Liver (tissue), 8 donors: ENCODE measurements at regions not wholly inside any gene's neighbourhood (a gene's known extent, or its start where the extent isn't known, plus 50 kb on each side); places are given as distances from the start of the nearest gene placed in this dataset.

ENCODE experiments used
- DNase-seq: peaks from one replicate; pipeline ENCODE4 v3.0.0-alpha.2; 2017; ENCODE audit warnings: low spot score
- H3K27ac ChIP-seq, 2 donors: one replicate each; pipeline ENCODE4 v1.7.0; 2013; ENCODE audit warnings: inconsistent platforms in 2 of 2, low read length in 2 of 2, control low read depth in 1 of 2, low read depth in 1 of 2, mild to moderate bottlenecking in 1 of 2
- H3K27me3 ChIP-seq, 4 donors: one replicate each; pipeline versions ENCODE4 v1.6.1 to v1.7.0; 2013; ENCODE audit warnings: low read length in 3 of 4, inconsistent platforms in 1 of 4, mild to moderate bottlenecking in 1 of 4, moderate library complexity in 1 of 4; ENCODE audit not compliant: control insufficient read depth in 4 of 4, insufficient read depth in 4 of 4
- H3K36me3 ChIP-seq, 4 donors: one replicate each; pipeline versions ENCODE4 v1.6.1 to v1.7.0; 2013; ENCODE audit warnings: low read length in 3 of 4, mild to moderate bottlenecking in 3 of 4, low read depth in 1 of 4, moderate library complexity in 1 of 4; ENCODE audit not compliant: control insufficient read depth in 4 of 4, insufficient read depth in 3 of 4
- H3K4me1 ChIP-seq, 4 donors: one replicate each; pipeline versions ENCODE4 v1.6.1 to v1.7.0; 2013; ENCODE audit warnings: low read length in 3 of 4, mild to moderate bottlenecking in 3 of 4, moderate library complexity in 1 of 4; ENCODE audit not compliant: control insufficient read depth in 4 of 4, insufficient read depth in 4 of 4
- H3K4me3 ChIP-seq, 3 donors: one replicate each; pipeline versions ENCODE4 v1.6.1 to v1.7.0; 2013; ENCODE audit warnings: low read length in 3 of 3, control low read depth in 1 of 3, low read depth in 1 of 3, mild to moderate bottlenecking in 1 of 3
- H3K9ac ChIP-seq, 2 donors: one replicate each; pipeline ENCODE4 v1.7.0; 2013; ENCODE audit warnings: low read length in 2 of 2, mild to moderate bottlenecking in 2 of 2, moderate library complexity in 2 of 2, control low read depth in 1 of 2, low read depth in 1 of 2
- H3K9me3 ChIP-seq, 4 donors: one replicate each; pipeline versions ENCODE4 v1.6.1 to v1.7.0; 2013; ENCODE audit warnings: low read length in 3 of 4; ENCODE audit not compliant: control insufficient read depth in 4 of 4
- ATF3 ChIP-seq: IDR thresholded peaks from 2 replicates; pipeline ENCODE4 v1.6.1; 2016; ENCODE audit warnings: antibody characterized with exemption
- EGR1 ChIP-seq, 2 donors: IDR thresholded peaks; 2 replicates each; pipeline ENCODE4 v1.6.1; 2016 to 2018; ENCODE audit warnings: antibody characterized with exemption in 2 of 2, low read depth in 2 of 2
- FOXA1 ChIP-seq: IDR thresholded peaks from 2 replicates; pipeline ENCODE4 v1.6.1; 2016; ENCODE audit warnings: antibody characterized with exemption
- FOXA2 ChIP-seq: IDR thresholded peaks from 2 replicates; pipeline ENCODE4 v1.6.1; 2016; ENCODE audit warnings: antibody characterized with exemption
- GABPA ChIP-seq, 2 donors: IDR thresholded peaks in 1 of 2; conservative IDR thresholded peaks in 1 of 2; 2 replicates each; pipeline ENCODE4 v1.6.1; 2016; ENCODE audit warnings: antibody characterized with exemption in 2 of 2, mild to moderate bottlenecking in 1 of 2, moderate library complexity in 1 of 2
- HNF4A ChIP-seq, 2 donors: conservative IDR thresholded peaks; 2 replicates each; pipeline ENCODE4 v1.6.1; 2016; ENCODE audit warnings: antibody characterized with exemption in 2 of 2, mild to moderate bottlenecking in 2 of 2
- HNF4G ChIP-seq: IDR thresholded peaks from 2 replicates; pipeline ENCODE4 v1.6.1; 2016; ENCODE audit warnings: antibody characterized with exemption
- JUND ChIP-seq, 2 donors: IDR thresholded peaks; 2 replicates each; pipeline ENCODE4 v1.6.1; 2016; ENCODE audit warnings: antibody characterized with exemption in 2 of 2
- NR2F2 ChIP-seq: IDR thresholded peaks from 2 replicates; pipeline ENCODE4 v1.6.1; 2016; ENCODE audit warnings: antibody characterized with exemption
- RAD21 ChIP-seq, 2 donors: IDR thresholded peaks; 2 replicates each; pipeline ENCODE4 v1.6.1; 2016; ENCODE audit warnings: antibody characterized with exemption in 2 of 2, mild to moderate bottlenecking in 2 of 2
- REST ChIP-seq: IDR thresholded peaks from 2 replicates; pipeline ENCODE4 v1.6.1; 2016; ENCODE audit warnings: antibody characterized with exemption, mild to moderate bottlenecking
- RXRA ChIP-seq, 2 donors: IDR thresholded peaks; 2 replicates each; pipeline ENCODE4 v1.6.1; 2017 to 2018; ENCODE audit warnings: antibody characterized with exemption in 2 of 2, mild to moderate bottlenecking in 1 of 2
- SP1 ChIP-seq: IDR thresholded peaks from 2 replicates; pipeline ENCODE4 v1.6.1; 2018; ENCODE audit warnings: antibody characterized with exemption, mild to moderate bottlenecking
- TAF1 ChIP-seq: conservative IDR thresholded peaks from 2 replicates; pipeline ENCODE4 v1.6.1; 2016; ENCODE audit warnings: antibody characterized with exemption, mild to moderate bottlenecking
- YY1 ChIP-seq: IDR thresholded peaks from 2 replicates; pipeline ENCODE4 v1.6.1; 2016; ENCODE audit warnings: antibody characterized with exemption, mild to moderate bottlenecking
- ZBTB33 ChIP-seq: IDR thresholded peaks from 2 replicates; pipeline ENCODE4 v1.6.1; 2016; ENCODE audit warnings: antibody characterized with exemption
- WGBS: extraction: QIAGEN DNeasy Blood & Tissue Kit; methylation state at CpG from one replicate; pipeline ENCODE4 v1.1.7; 2013; 5-methylcytosine and 5-hydroxymethylcytosine counted together
- TF ChIP-seq, protein P1 (sequence below): fragments of 150-350 bp; IDR thresholded peaks from 2 replicates; pipeline ENCODE4 v1.5.1; 2017; ENCODE audit warnings: improper control_type of control experiment, low read depth, low read length; ENCODE audit not compliant: missing input control
- TF ChIP-seq, protein P2 (sequence below): IDR thresholded peaks from 2 replicates; pipeline ENCODE4 v1.6.1; 2016; ENCODE audit warnings: antibody characterized with exemption
- donor health status: healthy.
- donor health status: healthy.
- donor health status: healthy.
- donor health status: healthy.
- donor health status: healthy.

- Histone ChIP-seq H3K4me3 (no peak overlapping the region), H3K9me3 (no peaks in the 10 kb centered on the region), H3K27ac (no peak overlapping the region), H3K9ac (no peak overlapping the region), H3K36me3 (no peaks in the 10 kb centered on the region), H3K27me3 (peaks cover 0 to 10% (median 0%) of the 10 kb centered on the region in 4 donors), H3K4me1 (no peaks in the 10 kb centered on the region)
- DNase-seq: no peak
- TF ChIP-seq HNF4G (no peak), RXRA (IDR thresholded peaks at IDR 0.05) (no peak), GABPA (IDR thresholded peaks at IDR 0.05 in 1 of 2, conservative IDR thresholded peaks at IDR 0.05 in 1 of 2) (no peak), ZBTB33 (no peak), SP1 (no peak), NR2F2 (no peak), FOXA2 (no peak), EGR1 (IDR thresholded peaks at IDR 0.05; ENCODE audit: low read depth in 2 of 2) (no peak), TAF1 (no peak), FOXA1 (no peak), ATF3 (no peak), JUND (IDR thresholded peaks at IDR 0.05) (no peak), YY1 (no peak), REST (no peak), RAD21 (IDR thresholded peaks at IDR 0.05) (no peak), HNF4A (conservative IDR thresholded peaks at IDR 0.05) (no peak)
- TF ChIP-seq, protein P1, sequence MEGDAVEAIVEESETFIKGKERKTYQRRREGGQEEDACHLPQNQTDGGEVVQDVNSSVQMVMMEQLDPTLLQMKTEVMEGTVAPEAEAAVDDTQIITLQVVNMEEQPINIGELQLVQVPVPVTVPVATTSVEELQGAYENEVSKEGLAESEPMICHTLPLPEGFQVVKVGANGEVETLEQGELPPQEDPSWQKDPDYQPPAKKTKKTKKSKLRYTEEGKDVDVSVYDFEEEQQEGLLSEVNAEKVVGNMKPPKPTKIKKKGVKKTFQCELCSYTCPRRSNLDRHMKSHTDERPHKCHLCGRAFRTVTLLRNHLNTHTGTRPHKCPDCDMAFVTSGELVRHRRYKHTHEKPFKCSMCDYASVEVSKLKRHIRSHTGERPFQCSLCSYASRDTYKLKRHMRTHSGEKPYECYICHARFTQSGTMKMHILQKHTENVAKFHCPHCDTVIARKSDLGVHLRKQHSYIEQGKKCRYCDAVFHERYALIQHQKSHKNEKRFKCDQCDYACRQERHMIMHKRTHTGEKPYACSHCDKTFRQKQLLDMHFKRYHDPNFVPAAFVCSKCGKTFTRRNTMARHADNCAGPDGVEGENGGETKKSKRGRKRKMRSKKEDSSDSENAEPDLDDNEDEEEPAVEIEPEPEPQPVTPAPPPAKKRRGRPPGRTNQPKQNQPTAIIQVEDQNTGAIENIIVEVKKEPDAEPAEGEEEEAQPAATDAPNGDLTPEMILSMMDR: no peak
- TF ChIP-seq, protein P2, sequence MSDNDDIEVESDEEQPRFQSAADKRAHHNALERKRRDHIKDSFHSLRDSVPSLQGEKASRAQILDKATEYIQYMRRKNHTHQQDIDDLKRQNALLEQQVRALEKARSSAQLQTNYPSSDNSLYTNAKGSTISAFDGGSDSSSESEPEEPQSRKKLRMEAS: no peak
- WGBS: 73% methylated on average over 5 of the region's 5 CpGs
Observed at GRCh38 chr2:55759271-55759921, 65.8 kb upstream of the PNPT1 start.
